ENCODE measurements at regions not wholly inside any gene's neighbourhood (a gene's known extent, or its start where the extent isn't known, plus 50 kb on each side); places are given as distances from the start of the nearest gene placed in this dataset.

DNA sequence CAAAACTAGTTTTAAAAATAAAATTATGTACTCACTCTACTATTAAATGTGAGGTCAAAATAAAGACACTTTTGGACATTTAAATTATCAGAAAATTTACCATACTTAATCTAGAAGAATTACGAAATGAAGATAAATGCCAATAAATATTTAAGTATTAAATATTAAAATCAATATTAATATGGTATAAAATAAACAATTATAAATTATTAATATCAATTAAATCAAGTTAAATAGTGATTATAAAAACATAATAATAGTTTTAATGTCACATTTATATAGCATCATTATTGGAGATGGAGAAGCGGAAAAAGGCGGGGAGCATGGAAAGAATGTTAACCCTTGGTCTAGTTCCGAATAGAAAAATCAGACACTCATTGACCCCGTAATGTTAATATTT, 224.3 kb upstream of the MDGA2 start:
- TF ChIP-seq, protein P1, sequence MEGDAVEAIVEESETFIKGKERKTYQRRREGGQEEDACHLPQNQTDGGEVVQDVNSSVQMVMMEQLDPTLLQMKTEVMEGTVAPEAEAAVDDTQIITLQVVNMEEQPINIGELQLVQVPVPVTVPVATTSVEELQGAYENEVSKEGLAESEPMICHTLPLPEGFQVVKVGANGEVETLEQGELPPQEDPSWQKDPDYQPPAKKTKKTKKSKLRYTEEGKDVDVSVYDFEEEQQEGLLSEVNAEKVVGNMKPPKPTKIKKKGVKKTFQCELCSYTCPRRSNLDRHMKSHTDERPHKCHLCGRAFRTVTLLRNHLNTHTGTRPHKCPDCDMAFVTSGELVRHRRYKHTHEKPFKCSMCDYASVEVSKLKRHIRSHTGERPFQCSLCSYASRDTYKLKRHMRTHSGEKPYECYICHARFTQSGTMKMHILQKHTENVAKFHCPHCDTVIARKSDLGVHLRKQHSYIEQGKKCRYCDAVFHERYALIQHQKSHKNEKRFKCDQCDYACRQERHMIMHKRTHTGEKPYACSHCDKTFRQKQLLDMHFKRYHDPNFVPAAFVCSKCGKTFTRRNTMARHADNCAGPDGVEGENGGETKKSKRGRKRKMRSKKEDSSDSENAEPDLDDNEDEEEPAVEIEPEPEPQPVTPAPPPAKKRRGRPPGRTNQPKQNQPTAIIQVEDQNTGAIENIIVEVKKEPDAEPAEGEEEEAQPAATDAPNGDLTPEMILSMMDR (IDR thresholded peaks at IDR 0.05; ENCODE audit: unreplicated experiment): no peak
- Mint-ChIP-seq H3K27ac (no peak overlapping the region), H3K4me1 (no peaks in the 10 kb centered on the region), H3K4me3 (no peak overlapping the region), H3K36me3 (no peaks in the 10 kb centered on the region), H3K27me3 (ENCODE audit: low read depth) (no peaks in the 10 kb centered on the region), H3K9me3 (peaks cover 8% of the 10 kb centered on the region)
- no peak for DNase-seq (ENCODE audit: low spot score in 2 of 2, unreplicated experiment in 2 of 2)

GRCh38 chr14:47874350-47874749, 198.9 kb upstream of the MDGA2 start:
- TF ChIP-seq, protein P1 (IDR thresholded peaks at IDR 0.05; ENCODE audit: unreplicated experiment): no peak
- no peak for DNase-seq (ENCODE audit: low spot score in 2 of 2, unreplicated experiment in 2 of 2)
- H3K36me3 Mint-ChIP-seq: peaks cover 3% of the 10 kb centered on the region
- H3K4me1 Mint-ChIP-seq: no peaks in the 10 kb centered on the region
- H3K27me3 Mint-ChIP-seq (ENCODE audit: low read depth): no peaks in the 10 kb centered on the region
- peaks cover 4% of the 10 kb centered on the region for H3K9me3 Mint-ChIP-seq
- H3K27ac Mint-ChIP-seq: no peak overlapping the region
- no peak overlapping the region for H3K4me3 Mint-ChIP-seq

- Mint-ChIP-seq H3K4me3 (no peak overlapping the region), H3K27me3 (ENCODE audit: low read depth) (no peaks in the 10 kb centered on the region), H3K4me1 (no peaks in the 10 kb centered on the region), H3K36me3 (no peaks in the 10 kb centered on the region), H3K9me3 (no peaks in the 10 kb centered on the region), H3K27ac (no peak overlapping the region)
- DNase-seq (ENCODE audit: low spot score in 2 of 2, unreplicated experiment in 2 of 2): no peak
- TF ChIP-seq, protein P1 (IDR thresholded peaks at IDR 0.05; ENCODE audit: unreplicated experiment): no peak
These were observed 197.2 kb upstream of the MDGA2 start for GRCh38 chr14:47872588-47872987.

- TF ChIP-seq, protein P1 (IDR thresholded peaks at IDR 0.05; ENCODE audit: unreplicated experiment): no peak
- no peaks in the 10 kb centered on the region for H3K36me3 Mint-ChIP-seq
- no peaks in the 10 kb centered on the region for H3K4me1 Mint-ChIP-seq
- H3K4me3 Mint-ChIP-seq: no peak overlapping the region
- no peak overlapping the region for H3K27ac Mint-ChIP-seq
- H3K27me3 Mint-ChIP-seq (ENCODE audit: low read depth): no peaks in the 10 kb centered on the region
- H3K9me3 Mint-ChIP-seq: peaks cover 3% of the 10 kb centered on the region
- DNase-seq (ENCODE audit: low spot score in 2 of 2, unreplicated experiment in 2 of 2): no peak
These were observed 188.0 kb upstream of the MDGA2 start for GRCh38 chr14:47863441-47863840.

DNA sequence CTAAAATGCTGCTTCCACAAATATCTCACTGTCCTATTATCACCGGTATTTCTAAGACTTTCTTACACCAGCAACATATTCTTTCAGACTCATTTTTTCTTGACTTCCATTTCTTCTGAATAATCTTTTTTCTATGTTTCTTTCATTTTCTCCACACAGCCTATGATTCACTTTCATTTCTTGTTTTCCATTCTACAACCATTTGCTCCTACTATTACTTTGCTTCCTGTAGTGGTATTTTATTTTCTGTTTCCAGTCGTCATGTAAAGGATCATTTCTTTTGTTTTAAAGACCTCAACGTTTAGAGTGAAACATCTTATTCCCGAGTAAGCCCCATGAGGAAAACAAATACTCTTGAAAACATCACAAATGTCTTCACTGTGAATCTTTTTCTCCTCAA, 182.2 kb upstream of the MDGA2 start:
- no peak for DNase-seq (ENCODE audit: low spot score in 2 of 2, unreplicated experiment in 2 of 2)
- Mint-ChIP-seq H3K9me3 (peaks cover 3% of the 10 kb centered on the region), H3K36me3 (no peaks in the 10 kb centered on the region), H3K27me3 (ENCODE audit: low read depth) (peaks cover 2% of the 10 kb centered on the region), H3K27ac (no peak overlapping the region), H3K4me1 (no peaks in the 10 kb centered on the region), H3K4me3 (no peak overlapping the region)
- TF ChIP-seq, protein P1 (IDR thresholded peaks at IDR 0.05; ENCODE audit: unreplicated experiment): no peak

- DNase-seq (ENCODE audit: low spot score in 2 of 2, unreplicated experiment in 2 of 2): no peak
- Mint-ChIP-seq H3K36me3 (no peaks in the 10 kb centered on the region), H3K9me3 (peaks cover 30% of the 10 kb centered on the region), H3K27me3 (ENCODE audit: low read depth) (peaks cover 9% of the 10 kb centered on the region), H3K4me3 (no peak overlapping the region), H3K27ac (no peak overlapping the region), H3K4me1 (no peaks in the 10 kb centered on the region)
- TF ChIP-seq, protein P1 (IDR thresholded peaks at IDR 0.05; ENCODE audit: unreplicated experiment): no peak
These were observed 176.9 kb upstream of the MDGA2 start for GRCh38 chr14:47852278-47852677.
